ENCODE measurements at regions not wholly inside any gene's neighbourhood (a gene's known extent, or its start where the extent isn't known, plus 50 kb on each side); places are given as distances from the start of the nearest gene placed in this dataset.
"Not testable (repeated sequence)": the region's sequence is repeated elsewhere in the genome, so short reads cannot be mapped to it uniquely, and the experiment has no call there.

- TF ChIP-seq TCF3 (IDR thresholded peaks at IDR 0.05; ENCODE audit: borderline replicate concordance, insufficient read depth, low read depth, low read length), result no peak
- TF ChIP-seq PBX3 (IDR thresholded peaks at IDR 0.05; ENCODE audit: insufficient replicate concordance, low read depth, low read length), result no peak
- TF ChIP-seq WRNIP1 (IDR thresholded peaks at IDR 0.05; ENCODE audit: borderline replicate concordance, low read depth, low read length), result no peak
- TF ChIP-seq SPI1 (IDR thresholded peaks at IDR 0.05; ENCODE audit: borderline replicate concordance, insufficient read depth, low read depth, low read length), result no peak
- no peak for TF ChIP-seq USF1 (IDR thresholded peaks at IDR 0.05; ENCODE audit: borderline replicate concordance, extremely low read length, insufficient read depth, low read depth, low read length)
- TF ChIP-seq SIN3A (IDR thresholded peaks at IDR 0.05; ENCODE audit: low read depth, low read length), result no peak
- no peak for TF ChIP-seq RB1 (IDR thresholded peaks at IDR 0.05; ENCODE audit: borderline replicate concordance)
- TF ChIP-seq SMAD5 (IDR thresholded peaks at IDR 0.05; ENCODE audit: low read depth), result no peak
- ChIA-PET POLR2A (no interaction called here), CTCF (no interaction called here), RAD21 (ENCODE audit: unreplicated experiment) (no interaction called here), SMC1A (ENCODE audit: uncharacterized antibody, unreplicated experiment) (no interaction called here)
- DNase-seq (ENCODE audit: low read depth, low spot score) (no peak), ATAC-seq (no peak), FAIRE-seq (no peak)
- in situ Hi-C loops (cut with MboI), result no loop called here
- Histone ChIP-seq H3K27ac (ENCODE audit: control insufficient read depth, insufficient read depth) (no peak overlapping the region), H2AFZ (ENCODE audit: control insufficient read depth, low read depth, low read length) (no peak overlapping the region), H3K9me3 (replicated peaks; ENCODE audit: control insufficient read depth, insufficient read depth, low read length) (no peaks in the 10 kb centered on the region), H3K27me3 (replicated peaks in 1 of 2; ENCODE audit: control insufficient read depth in 2 of 2, insufficient read depth in 2 of 2, low read length in 1 of 2) (no peaks in the 10 kb centered on the region), H3K36me3 (ENCODE audit: control insufficient read depth in 2 of 2, insufficient read depth in 2 of 2, low read length in 1 of 2) (no peaks in the 10 kb centered on the region), H4K20me1 (ENCODE audit: control insufficient read depth, insufficient read depth) (no peaks in the 10 kb centered on the region), H3K9ac (ENCODE audit: control insufficient read depth, insufficient read depth, low read length) (no peak overlapping the region), H3K4me1 (ENCODE audit: control insufficient read depth, insufficient read depth, low read length) (no peaks in the 10 kb centered on the region), H3K4me3 (no peak overlapping the region), H3K4me2 (ENCODE audit: control insufficient read depth, insufficient read depth) (no peak overlapping the region), H3K79me2 (ENCODE audit: control insufficient read depth, insufficient read depth, low read length) (no peaks in the 10 kb centered on the region)
- no TSS peak for BruUV-seq (replicated peaks)
- intact Hi-C loops (cut with micrococcal nuclease; ENCODE audit: unreplicated experiment), result no loop called here
- WGBS (ENCODE audit: insufficient coverage, insufficient replicate concordance, low lambda C conversion rate, missing lambda C conversion rate), result 59% methylated on average over 34 of the region's 38 CpGs
Observed at GRCh38 chr7:64463636-64464375, 99.1 kb downstream of the ZNF680 start.

DNA sequence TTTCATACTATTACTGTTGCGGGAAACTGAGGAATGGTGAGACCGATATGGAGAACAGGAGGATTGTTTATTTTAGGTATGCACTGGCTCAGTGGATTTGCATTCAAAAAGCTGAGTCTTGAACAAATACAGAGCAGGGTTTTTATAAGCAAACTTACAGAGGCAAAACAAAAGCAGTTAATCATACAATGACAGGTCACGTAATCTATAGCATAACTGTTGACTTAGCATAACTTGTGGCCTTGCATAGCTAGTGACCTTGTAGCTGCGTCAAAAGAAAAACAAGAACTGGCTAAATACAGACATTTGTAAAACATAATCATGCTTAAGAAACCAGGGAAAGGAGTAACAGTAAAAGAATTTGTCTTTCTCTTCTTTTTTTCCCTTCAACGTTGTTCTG, 103.0 kb downstream of the ZNF680 start:
- H3K9ac ChIP-seq (ENCODE audit: control insufficient read depth, insufficient read depth, low read length); H3K27ac ChIP-seq (ENCODE audit: control insufficient read depth, insufficient read depth); SMC1A ChIA-PET (ENCODE audit: uncharacterized antibody, unreplicated experiment); RAD21 ChIA-PET (ENCODE audit: unreplicated experiment); FAIRE-seq; ATAC-seq; H3K79me2 ChIP-seq (ENCODE audit: control insufficient read depth, insufficient read depth, low read length); H2AFZ ChIP-seq (ENCODE audit: control insufficient read depth, low read depth, low read length); DNase-seq (ENCODE audit: low read depth, low spot score); H4K20me1 ChIP-seq (ENCODE audit: control insufficient read depth, insufficient read depth); H3K4me1 ChIP-seq (ENCODE audit: control insufficient read depth, insufficient read depth, low read length); intact Hi-C loops (cut with micrococcal nuclease; ENCODE audit: unreplicated experiment); H3K36me3 ChIP-seq (ENCODE audit: control insufficient read depth in 2 of 2, insufficient read depth in 2 of 2, low read length in 1 of 2); H3K27me3 ChIP-seq (replicated peaks in 1 of 2; ENCODE audit: control insufficient read depth in 2 of 2, insufficient read depth in 2 of 2, low read length in 1 of 2); in situ Hi-C loops (cut with MboI); H3K4me2 ChIP-seq (ENCODE audit: control insufficient read depth, insufficient read depth); BruUV-seq (replicated peaks); H3K9me3 ChIP-seq (replicated peaks; ENCODE audit: control insufficient read depth, insufficient read depth, low read length); POLR2A ChIA-PET; H3K4me3 ChIP-seq: not testable (repeated sequence)
- 36% methylated on average over 5 of the region's 5 CpGs for WGBS (ENCODE audit: insufficient coverage, insufficient replicate concordance, low lambda C conversion rate, missing lambda C conversion rate)
- CTCF ChIA-PET, result interaction anchor here (0.6 kb wide), 1 partner anchor 19 kb away, joined by 3 read pairs; no protein-coding TSS in a partner anchor
